Left kidney (tissue), 1 donor: ENCODE measurements at regions not wholly inside any gene's neighbourhood (a gene's known extent, or its start where the extent isn't known, plus 50 kb on each side); places are given as distances from the start of the nearest gene placed in this dataset.

ENCODE experiments used
- DNase-seq: peaks from one replicate; pipeline ENCODE4 v3.0.0-alpha.2; 2013

DNA sequence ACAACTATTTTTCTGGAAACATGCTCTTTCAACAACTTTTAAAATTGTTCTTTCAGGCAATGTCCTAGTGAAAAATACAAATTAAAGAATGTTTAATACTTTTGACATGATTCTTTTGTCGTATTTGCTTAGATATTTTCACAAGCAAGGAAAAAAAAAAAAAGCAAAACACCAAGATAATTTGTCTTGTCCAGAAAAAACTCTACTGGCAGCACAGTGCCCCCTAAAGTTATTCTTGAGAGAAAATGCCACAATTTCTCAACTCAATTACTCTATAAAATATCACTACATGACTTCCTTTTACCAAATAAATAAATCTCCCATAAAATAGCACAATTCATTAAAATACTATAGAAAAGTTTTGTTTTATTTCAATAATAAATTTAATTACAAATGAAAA lies 652.5 kb upstream of the EPHA7 start:
- no peak for DNase-seq

DNA sequence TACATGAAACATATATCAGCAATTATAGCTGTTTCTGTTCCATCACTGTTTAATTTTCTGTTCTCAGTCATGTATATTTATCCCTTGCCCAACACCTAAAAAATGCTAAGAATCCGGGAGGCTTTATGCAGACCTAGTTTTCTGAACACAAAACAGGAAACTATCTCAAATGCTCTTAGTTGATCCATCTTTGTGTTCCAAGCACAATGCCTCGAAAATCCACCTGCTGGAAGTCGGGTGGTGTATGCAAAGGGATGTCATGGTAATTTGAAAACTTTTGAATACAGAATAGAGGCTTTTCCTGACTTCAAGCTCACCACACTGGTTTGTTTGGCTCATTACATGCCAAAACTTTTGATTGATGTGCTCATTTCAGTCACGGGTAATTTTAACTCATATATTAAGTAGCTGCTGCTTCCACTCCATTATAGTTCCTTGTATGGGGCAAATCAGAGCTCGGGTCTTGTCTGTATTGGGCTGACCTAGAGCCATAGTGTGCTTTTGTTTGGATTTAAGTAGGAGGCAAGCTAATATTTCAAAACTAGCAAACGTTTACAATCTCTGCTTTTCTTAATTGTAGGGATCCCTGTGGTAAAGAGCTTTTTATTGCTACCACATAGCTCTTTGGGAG lies 646.5 kb upstream of the EPHA7 start:
- no peak for DNase-seq

DNA sequence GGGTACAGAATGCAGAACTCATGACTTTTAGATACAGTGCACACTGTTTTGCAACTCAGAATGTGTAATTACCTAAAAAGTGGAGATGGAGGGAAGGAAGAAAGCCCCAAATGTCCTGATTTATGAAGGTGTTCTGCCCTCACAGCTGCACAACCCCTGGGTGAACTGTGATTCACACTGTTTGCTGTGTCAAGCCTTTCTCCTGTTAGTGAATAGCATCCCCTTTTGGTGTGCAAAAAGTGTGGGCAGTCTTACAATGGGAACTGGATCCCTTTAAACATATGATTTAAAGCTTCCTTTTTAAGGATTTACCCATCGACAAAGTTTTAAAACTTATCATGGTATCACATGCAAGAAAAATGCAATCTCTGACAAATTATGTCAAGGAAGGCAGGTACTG lies 633.4 kb upstream of the EPHA7 start:
- no peak for DNase-seq

DNA sequence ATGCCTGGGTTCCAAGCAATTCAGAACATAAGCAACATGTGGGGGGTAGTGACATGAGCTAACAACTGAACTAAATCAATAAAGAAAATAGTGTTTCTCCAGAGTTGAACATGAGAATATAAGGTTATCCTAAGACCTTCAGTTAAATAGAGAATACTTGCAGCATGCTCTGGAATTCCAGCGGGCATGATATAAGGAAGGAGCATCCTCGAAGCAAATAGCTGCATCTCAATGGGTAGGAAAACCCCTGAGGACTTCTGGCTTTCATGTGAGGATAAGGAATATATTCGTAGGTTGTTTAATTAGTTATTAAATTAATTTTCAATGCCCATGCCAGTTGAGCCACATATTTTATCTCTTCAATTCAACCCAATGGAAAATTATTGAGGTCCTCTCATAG lies 631.2 kb upstream of the EPHA7 start:
- no peak for DNase-seq

DNA sequence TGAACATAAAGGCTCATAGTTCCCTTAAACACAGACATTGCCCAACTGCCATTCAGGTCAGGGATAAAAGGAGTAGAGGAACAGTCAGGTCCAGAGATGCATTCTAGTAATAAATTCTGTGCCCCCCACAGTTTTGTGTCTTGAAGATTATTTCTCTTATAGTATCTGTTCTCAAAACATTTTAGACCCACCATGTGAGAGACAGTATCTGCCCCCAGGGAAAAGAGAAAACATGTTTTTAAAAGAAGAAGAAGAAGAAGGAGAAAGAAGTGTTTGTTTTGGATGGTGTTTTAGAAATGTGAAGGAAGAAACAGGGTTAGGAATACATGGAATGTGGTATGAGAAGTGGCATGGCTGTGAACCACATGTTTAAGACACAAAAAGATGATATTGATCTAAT lies 629.6 kb upstream of the EPHA7 start:
- no peak for DNase-seq

DNA sequence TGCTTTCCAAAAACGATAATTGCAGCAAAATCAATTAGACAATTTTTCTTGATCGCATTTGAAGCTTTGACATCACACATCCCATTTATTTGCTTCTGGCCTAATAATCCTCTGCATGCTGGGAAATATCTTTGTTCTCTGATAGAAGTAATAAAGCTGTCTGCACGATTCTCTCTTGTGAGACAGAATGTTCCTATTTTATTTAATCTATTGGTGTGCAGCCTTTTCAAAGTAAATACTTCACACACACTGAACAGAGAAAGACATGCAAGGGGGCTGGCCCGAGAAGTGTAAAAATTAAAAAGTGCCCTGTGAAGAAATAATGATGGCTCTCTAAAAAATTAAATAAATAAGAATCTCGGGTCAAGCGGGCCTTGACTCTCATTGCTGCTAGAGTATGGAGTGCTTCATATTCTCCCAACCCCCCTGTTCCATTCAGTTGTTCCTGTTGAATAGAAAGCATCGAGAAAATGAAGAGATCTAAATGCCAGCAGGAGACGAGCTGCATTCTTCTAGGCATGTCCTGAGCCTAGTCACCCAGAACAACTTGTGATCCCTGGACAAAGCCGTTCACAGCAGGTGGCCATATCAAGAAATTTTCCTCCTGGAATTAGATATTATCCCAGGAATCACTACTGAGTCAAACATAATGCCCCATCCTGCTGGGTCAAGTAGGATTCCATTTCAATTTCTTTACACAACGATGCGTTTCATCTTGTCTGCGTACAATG lies 625.9 kb upstream of the EPHA7 start:
- DNase-seq, result no peak

DNA sequence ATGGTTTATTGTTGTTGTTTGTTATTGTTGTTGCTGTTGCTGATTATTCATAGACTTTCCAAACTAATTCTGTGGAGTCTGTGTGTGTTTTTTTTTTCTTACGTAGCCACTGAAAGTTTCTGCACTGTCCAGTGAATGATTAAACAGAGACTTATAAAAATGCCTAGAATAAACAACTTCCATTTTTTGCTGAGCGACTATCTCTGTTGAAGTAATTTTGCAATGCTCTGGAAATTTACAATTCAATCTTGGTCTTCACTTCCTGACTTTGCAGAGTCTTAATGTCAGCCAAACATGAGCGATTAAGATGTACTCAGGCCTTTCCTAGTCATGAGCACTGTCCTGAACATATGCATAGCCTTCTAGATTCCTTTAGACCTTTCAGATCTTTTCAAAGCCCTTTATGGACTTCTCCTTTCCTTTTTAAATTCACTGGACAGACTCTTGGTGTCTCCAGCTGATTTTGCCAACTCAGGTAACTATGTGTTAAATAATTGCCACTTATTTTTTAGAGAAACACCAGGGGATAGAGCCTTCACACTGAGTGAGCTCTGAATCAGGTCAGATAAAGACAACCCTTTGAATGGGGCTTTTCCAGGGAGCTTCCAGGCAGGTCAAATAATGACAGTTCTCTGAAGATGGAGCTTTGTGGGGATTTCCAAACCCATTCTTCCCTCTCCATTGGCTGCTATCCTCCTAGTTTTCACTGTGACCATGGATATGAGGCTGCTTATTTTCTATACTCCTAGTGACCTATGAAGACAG lies 622.8 kb upstream of the EPHA7 start:
- no peak for DNase-seq

DNA sequence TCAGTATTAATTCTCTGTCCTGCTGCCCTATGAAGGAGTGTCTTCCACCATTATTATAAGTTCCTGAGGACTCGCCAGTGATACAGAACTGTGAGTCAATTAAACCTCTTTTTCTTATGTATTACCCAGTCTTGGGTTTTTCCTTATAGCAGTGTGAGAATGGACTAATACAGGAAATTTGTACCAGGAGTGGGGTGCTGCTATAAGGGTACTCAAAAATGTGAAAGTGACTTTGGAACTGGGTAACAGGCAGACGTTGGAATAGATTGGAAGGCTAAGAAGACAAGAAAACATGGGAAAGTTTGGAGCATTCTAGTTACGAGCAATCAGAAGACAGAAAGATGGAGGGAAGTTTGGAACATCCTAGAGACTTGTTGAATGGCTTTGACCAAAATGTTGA lies 616.7 kb upstream of the EPHA7 start:
- DNase-seq, result no peak

DNA sequence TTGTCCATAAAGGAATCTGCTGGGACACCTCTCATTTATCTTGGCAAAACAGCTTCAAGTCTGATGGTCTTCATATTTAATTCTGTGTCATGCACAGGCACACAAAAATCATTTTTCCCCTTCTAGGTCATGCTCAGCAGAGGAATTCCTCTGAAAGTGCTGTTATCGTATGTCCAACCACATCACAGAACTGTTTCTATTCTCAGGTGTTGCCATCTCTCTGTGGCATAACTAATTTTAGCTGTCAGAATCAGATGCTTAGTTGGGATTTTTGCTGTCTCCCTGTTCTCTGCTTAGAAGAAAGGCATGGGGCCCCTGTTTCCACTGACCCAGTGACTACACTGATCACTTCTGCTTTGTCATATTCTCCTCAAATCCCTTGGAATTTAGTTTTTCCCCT lies 608.0 kb upstream of the EPHA7 start:
- no peak for DNase-seq

DNA sequence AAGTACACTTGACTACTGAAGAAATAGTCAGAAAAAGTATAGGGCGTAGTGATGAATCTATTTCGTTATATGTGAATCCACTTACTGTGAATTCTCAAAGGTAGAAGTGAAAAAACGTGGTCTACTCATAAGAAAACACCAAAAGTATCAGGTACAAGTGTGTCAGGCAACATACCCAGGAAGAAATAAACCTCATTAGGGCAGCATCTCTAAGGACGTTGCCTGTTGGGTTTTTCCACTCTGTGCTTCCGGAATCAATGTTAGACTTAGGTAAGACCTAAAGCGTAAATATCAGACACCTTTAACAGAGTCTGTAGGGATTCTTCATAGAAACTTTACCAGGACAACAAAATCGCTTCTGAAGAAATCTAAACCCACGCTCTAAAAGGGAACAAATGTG lies 607.2 kb upstream of the EPHA7 start:
- DNase-seq, result no peak

DNA sequence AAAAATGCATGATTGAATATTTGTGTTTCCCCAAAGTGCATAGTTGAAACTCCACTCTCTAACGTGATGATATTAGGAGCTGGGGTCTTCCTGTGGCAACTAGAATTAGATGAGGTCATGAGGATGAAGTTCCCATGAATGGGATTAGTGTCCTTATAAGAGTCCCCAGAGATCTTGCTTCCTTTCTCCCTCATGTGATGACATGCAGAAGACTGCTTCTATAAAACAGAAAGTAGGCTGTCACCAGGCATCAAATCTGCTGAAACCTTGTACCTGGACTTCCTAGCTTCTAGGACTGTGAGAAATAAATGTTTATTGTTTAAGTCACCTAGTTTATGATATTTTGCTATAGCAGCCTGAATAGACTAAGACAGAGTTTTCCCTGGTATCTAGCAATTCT lies 586.5 kb upstream of the EPHA7 start:
- DNase-seq, result no peak

DNA sequence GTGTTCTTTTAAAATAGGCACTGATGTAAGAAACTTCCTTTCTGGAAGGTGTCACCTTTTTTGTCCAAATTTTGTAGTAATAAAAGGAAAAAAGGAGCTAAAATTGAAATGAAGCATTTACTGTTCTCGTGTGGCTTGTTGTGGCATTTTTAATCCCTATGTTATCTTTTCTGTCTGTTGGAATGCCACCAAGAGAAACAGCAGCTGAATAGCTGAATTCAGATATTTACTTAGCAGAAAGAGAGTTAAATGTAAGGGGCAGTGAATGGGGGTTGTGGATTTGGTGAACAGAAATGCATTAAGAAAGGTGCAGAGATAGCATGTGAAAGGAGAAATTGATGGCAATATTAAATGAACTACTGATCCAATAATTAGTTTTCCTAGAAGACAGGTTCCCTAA lies 573.6 kb upstream of the EPHA7 start:
- DNase-seq, result no peak

DNA sequence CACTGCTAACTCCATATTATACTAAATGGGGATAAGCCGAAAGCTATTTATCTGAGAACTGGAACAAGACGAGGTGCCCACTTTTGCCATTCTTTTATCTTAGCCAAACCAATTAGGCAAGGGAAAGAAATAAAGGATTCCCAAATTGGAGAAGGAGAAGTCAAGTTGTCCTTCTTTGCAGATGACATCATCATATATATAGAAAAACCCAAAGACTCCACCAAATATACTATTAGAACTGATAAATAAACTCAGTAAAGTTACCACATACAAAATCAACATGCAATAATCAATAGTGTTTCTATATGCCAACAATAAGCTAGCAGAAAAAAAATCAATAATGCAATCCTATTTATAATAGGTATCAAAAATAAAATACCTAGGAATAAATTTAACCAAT lies 570.3 kb upstream of the EPHA7 start:
- DNase-seq, result no peak

DNA sequence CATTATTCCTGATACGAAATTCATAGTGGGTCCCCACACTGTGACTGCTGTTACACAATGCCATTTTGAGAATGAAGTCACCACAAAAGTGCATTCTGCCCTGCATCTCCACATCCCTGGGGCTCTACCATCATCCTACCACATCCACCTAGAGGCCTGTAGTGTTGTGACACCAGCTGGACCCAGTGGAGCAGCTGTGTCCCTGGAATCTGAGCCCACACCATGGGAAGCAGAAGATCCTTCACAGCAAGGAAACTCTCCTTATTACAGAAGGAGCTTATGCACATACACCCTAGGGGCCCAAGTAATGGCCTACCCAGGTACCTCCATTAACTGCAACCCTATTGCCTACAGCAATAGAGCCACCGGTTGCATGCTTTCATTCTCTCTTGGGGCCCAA lies 566.6 kb upstream of the EPHA7 start:
- no peak for DNase-seq

DNA sequence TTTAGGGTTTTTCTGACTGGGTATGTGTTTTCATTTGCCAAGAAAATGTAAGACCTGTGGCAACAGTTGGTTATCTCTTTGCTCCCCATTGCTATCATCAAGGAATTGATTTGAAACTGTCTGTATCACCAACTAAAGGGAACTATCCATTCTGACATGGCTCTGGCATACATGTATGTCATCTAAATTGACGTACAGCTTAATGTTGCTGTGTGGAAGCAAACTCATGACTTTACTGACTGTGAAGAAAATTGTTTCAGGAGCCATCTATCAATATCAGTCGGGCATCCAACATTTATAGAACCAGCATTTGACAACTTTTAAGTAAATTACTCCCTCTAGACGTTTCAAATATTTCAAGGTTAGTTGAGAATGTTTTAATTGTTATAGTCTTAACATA lies 555.8 kb upstream of the EPHA7 start:
- no peak for DNase-seq

DNA sequence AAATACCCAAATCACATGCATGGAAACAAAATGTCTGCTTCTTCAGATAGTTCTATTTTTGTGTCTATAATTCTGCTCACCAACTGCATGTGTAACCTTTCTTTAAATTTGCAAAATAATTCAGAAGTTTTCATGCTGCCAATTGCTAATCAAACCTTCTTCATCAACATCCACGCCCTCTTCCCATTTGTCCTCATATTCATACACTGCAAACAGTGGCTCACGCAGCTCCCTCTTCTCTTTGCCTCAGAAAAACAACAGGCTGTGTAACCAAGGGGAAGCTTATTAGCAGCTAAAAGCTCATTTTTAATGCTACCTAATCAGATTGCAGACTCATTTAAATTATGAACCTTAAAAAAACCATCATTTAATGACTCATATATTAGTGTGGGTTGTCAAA lies 555.0 kb upstream of the EPHA7 start:
- no peak for DNase-seq

DNA sequence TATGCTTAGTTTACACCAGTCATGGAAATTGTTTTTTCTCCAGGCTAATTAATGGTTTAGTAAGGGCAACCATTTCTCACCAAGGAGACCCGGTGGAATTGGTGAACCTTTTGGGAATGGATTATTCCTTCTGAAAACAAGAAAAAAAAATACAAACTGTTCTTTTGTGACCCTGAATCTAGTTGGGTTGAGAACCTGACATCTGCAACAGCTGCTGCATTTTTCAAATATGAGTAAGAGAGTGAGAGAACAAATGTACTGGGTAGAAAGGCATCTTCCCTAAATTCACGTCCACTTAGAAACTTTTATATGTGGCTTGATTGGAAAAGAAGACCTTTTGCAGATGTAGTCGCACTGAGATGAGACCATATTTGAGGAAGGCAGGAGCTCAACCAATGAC lies 553.4 kb upstream of the EPHA7 start:
- DNase-seq, result no peak

DNA sequence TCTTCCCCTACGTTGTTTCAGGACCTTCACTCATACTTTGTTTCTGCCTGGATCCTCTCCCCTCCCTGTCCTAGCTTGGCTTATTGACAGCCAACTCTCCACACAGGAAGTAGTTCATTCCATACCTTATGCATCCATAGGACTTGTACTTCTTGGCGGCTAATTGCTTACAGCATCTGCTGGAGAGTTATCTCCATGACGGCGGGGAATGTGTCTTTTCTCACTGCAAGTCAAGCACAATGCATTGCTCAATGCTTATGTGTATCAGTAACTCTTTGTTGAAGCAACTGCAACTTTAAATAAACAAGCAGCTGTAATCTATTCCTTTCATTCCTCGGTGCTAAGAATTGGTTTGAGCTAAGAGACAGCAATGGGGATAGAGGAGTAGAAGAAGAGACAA lies 551.3 kb upstream of the EPHA7 start:
- DNase-seq, result no peak

DNA sequence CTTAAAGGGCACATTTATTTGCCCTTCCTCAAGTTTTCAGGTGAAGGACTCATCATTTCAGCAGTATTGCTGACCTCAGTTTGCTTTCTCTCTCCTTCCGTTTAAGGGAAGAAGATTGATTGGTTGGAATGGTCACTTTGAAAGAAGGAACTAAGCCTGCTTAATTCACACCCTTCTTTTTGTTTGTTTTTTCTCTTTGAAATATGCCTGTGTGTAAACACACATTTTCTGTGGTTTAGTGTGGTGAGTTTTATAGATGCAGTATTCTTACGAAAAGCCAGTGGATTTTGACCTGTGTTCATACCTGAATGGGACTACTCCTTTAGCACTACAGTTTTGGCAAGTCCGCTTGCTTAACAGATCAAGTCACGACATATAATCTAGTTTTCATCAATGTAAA lies 548.8 kb upstream of the EPHA7 start:
- DNase-seq, result no peak

DNA sequence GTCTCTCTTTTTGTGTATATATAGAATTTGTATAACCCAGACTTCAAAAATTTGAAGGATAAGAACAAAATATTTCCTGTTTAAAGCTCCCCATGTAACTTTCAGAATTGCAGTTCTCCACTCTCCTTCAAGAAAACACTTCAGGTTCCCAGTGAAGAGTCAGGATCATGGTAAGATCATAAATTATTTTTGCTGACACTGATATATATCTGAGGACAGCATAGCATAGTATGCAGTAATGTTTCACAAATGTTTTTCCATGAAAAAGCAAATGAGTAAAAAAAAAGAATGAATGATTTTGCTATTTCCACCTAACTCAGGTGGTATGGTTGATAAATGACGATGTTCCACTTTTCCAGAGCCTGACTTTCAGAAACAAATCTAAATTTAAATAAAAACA lies 545.6 kb upstream of the EPHA7 start:
- no peak for DNase-seq

DNA sequence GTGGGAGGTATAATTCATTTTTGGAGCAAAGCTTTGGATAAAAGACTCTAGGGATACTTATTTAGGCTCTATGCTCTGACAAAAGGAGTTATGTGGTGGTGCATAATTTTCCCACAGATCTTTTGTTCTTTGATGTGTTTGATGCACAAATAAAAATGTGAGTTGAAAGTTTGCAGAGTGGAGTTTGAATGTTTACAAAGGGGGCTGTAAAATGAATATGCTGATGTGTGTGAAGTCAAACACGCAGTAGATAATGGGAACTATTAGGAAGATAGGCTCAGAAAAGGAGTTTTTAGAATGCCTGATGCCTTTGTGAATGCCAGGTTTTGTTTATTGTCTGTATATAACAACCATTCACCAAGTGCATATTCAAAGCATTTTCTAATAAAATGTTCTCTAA lies 545.0 kb upstream of the EPHA7 start:
- no peak for DNase-seq

DNA sequence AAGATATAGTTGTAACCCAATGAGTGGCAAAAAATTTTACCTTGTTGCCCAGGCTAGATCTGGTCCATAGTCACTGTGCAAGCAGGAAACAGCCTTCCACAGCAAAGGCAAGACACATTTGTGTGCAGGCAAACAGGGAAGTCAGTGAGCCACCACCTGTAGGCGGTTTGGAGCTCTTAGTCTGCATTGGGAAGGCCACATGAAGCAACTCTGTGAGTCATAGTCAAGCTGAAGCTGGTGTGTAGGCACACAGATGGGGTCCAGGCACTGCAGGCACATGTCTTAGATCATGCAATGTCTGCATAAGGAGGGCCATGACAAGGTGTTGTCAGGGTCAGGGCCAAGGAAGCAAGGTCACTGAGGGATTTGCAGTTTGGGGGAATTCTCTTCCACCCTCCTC lies 543.2 kb upstream of the EPHA7 start:
- DNase-seq, result no peak

DNA sequence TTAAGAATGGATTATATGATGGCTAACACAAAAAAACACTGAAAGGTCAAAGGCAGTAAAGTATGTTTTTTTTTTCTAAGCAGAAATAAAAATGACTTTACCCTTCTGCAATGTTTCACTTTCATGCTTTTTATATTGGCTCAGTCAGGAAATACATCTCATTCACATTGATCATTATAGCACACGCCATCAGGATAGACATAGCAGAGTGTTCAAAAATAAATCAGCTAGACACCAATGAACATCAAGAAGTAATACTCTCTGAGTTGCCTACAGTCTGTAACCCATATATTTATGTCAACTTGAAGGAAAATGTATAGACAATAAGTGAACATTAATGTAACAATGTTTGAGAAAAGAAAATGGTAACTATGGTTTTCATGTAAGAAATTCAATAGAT lies 535.2 kb upstream of the EPHA7 start:
- DNase-seq, result no peak

DNA sequence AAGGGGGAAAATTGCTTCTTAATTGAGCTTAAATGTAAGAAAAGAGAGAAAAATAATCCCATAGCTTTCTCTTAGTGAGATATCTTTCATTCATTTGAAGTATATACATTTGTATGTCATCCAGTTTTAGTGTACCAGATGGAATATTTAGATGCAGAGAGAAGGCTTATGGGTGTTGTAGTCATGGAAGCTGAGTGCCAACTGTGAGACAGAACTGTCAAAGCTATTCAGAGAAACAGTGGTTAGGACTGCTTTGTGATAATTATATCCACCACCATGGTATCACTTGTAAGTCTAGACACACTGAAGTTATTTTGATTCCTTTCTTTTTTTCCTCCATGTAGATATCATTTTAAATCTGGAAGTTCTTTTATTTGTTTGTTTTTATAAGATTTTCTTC lies 524.3 kb upstream of the EPHA7 start:
- DNase-seq, result no peak
